Testis (tissue), 2 donors: ENCODE measurements at regions not wholly inside any gene's neighbourhood (a gene's known extent, or its start where the extent isn't known, plus 50 kb on each side); places are given as distances from the start of the nearest gene placed in this dataset.

Experiments used
- CTCF ChIP-seq, 3 experiments: fragments of 450-650 bp in 2 of 3; fragments of 200-600 bp in 1 of 3; sonication (generic) in 1 of 3; IDR thresholded peaks; one replicate each; pipeline ENCODE4 v1.5.1; 2016 to 2019; ENCODE audit warnings: antibody characterized with exemption in 3 of 3, mild to moderate bottlenecking in 2 of 3, moderate library complexity in 1 of 3
- POLR2A ChIP-seq: fragments of 450-650 bp; IDR thresholded peaks from one replicate; pipeline ENCODE4 v1.6.1; 2017; ENCODE audit warnings: antibody characterized with exemption, mild to moderate bottlenecking, moderate library complexity

DNA sequence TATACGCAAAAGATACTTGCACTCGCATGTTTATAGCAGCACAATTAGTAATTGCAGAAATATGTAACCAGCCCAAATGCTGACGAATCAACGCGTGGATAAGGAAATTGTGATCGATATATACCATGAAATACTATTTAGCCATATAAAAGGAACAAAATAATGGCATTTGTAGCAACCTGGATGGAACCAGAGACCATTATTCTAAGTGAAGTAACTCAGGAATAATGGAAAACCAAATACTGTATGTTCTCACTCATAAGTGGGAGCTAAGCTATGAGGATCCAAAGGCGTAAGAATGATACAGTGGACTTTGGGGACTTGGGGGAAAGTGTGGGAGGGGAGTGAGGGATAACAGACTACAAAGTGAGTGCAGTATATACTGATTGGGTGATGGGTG, 1008.0 kb upstream of the CRIM1 start:
- no peak for TF ChIP-seq CTCF (IDR thresholded peaks at IDR 0.05)
- TF ChIP-seq POLR2A: no peak
